GM18858 (cell line): ENCODE measurements at regions not wholly inside any gene's neighbourhood (a gene's known extent, or its start where the extent isn't known, plus 50 kb on each side); places are given as distances from the start of the nearest gene placed in this dataset.

Experiments
- ATAC-seq: cut with Tn5 transposase; IDR thresholded peaks from one replicate; pipeline ENCODE4 v1.9.1; 2021; ENCODE audit not compliant: unreplicated experiment

GRCh38 chr2:66691031-66691965 lies 256.4 kb downstream of the MEIS1 start:
- ATAC-seq, result no peak

- no peak for ATAC-seq
These were observed 257.7 kb downstream of the MEIS1 start for GRCh38 chr2:66692521-66693054.

- no peak for ATAC-seq
These were observed 258.4 kb downstream of the MEIS1 start for GRCh38 chr2:66693076-66693965.

DNA sequence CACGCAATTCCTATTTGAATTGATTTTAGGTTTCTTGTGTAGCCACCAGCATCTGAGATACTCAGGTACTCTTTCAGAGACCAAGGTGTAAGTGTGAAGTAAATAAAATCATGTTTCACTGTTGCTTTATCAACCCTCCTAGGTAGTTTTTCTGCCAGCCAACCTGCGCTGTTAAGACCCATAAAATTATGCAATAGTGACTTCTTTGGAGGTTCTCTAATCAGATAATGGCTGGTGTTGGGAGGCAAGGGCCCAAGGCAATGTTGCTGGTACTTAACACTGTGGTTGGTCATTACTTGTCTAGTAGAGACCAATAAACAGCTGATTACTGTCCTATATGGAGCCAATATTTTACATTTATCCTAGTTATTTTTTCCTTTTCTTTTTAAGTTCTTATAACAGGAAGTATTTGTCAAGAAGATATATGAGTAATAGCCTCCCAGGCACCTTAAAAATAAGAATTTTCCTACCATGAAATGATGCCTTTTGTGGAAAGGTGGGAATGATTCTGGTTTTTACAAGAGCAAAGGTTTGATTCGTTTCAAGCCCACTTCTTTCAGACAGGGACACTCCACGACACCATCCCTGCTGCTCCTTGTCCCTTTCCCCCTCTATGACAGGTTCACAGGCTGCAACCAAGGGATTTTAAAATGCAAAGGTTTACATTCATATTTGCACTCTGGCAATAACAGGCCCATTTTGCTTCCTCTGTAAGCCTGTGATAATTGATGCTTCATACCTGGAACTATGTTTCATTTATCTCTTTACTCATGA lies 259.3 kb downstream of the MEIS1 start:
- no peak for ATAC-seq

DNA sequence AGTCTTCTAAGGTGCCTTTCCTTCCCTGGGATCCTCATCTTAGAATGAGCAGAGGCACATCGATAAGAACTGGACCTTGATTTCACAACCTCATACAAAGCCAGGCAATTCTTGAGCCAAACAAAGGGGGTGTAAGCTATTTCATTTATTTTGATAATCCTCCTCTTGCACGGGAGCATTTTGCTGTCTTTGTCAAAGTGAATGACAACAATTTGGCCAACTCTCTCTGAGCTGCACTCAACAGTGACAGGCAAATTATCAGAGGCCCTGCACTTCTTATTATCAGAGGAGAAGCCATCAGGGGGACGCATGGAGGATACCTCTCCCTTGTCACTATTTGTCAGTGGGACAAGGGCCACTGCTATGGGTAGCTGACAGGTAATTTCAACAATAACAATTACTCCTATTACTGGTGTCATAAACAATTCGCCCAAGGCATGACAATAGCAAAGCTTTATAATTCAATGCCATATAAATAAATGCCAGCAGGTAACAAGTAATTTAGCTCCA lies 260.4 kb downstream of the MEIS1 start:
- ATAC-seq, result no peak

DNA sequence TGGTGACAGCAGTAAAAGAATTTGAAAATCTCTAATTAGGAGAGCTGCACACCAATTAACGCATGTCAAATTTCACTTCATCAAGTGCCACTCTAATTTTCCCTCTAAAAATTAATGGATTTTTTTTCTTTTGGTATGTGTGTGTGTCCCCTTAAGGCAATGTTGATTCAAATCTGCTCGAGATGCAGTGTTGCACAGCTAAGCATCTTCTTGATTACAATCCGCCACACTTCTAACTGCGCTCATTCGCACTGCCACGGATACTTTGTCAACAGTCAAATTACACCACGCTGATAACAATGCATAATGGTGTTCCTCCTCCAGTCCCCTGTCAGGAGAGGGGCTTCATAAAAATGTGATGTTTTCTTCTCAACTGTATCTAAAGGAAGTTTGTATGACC lies 261.4 kb downstream of the MEIS1 start:
- ATAC-seq, result no peak

DNA sequence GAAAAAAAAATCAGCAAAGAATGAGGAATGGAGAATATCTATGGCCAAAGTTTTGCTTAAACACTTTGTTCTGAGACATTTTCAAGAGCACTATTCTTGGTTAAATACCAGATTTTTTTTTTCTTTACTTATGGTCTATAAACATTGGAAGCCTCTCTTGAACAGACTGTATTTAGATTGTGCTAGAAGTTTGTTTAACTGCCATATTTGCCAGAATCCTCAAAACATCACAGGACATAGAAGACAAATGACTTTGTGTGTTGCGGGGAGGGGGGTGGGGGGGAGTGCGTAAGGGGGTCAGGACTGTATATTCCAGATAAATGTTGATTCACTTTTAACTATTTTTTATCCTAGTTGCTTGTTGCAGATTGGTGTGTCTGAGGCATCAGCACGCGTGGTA lies 262.0 kb downstream of the MEIS1 start:
- ATAC-seq, result no peak

- no peak for ATAC-seq
These were observed 262.4 kb downstream of the MEIS1 start for GRCh38 chr2:66697366-66697765.

DNA sequence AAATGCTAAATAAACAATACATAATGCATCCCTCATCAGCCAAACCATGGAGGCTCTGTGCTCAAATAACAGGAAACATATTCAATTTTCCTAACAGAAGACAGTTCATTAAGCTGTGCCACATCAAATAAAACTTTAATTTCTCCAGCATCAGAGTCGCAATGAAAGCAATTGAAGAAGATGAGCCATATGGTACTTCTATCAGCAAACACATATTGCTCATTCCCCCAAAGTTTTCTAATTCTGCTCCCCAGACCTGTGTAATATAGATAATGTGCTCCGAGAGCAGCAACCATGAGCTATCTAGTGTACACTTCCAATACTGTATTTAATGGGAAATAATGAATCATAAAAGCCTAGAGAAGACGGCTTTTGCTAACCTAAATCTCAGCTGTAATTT lies 263.2 kb downstream of the MEIS1 start:
- no peak for ATAC-seq

DNA sequence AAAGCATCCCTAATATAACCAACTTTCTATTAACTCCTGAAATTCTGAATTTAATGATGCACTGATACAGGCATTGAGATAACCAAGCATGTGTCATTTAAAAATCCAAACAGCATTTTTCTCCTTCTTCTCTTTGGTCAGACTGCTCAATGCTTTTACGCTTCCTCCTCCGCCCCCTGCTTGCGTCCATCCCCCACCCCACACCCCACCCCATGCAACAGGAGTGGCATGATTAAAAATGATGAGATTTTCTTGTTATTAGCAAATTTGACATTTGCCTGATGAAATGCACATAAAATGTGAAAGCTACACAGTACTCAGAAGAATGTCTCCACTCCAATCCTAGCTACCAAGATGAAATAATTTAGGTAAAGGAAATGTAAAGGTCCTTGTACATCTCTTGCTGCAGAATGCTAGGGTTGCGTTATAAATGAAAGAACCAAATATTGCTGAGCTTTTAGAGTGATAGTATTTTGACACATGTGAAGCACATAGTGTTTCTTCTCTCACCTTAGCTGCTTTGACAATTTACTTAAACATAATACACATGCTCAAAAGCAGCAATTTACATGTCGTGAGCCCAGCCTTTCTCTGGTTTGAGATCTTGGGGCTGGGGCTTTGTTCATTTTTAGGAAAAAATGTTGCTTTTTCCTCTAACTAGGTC lies 263.8 kb downstream of the MEIS1 start:
- no peak for ATAC-seq

DNA sequence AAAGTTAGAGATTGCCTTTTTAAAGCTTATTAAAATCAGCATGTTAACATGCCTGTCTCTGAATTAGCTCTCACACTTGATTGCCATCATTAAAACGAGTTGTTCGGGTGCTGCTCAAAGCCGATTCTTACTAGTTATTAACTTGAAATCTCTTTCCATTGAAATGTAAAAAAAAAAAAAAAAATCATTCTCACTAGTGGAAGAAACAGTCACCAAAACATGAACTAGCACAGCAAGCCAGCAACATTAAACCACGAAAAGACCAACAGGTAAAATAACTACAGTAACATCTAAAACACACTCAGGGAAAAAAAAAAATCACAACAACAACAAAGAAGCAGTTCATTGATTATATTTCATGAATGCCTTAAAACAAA lies 264.5 kb downstream of the MEIS1 start:
- ATAC-seq, result no peak

GRCh38 chr2:66699793-66700676 lies 265.1 kb downstream of the MEIS1 start:
- no peak for ATAC-seq

- ATAC-seq, result no peak
These were observed 265.7 kb downstream of the MEIS1 start for GRCh38 chr2:66700677-66701066.

DNA sequence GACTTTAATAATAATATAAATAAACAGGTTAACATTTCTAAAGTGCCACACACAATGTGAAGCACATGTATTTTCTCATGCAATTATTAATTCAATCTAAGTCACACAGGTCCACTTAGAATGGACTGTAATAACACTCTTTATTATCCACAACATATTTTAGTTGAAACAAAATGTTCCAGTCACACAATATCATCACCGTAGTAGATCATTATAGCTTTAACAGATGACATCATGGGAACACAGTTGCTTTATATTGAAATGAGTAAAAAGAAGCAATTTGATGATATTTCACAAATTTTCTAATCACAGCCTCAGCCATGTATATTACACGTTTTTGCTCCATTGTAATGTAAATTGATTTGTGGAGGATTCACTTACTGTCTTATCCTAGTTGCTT lies 266.3 kb downstream of the MEIS1 start:
- ATAC-seq, result no peak

GRCh38 chr2:66701656-66702055 lies 266.7 kb downstream of the MEIS1 start:
- no peak for ATAC-seq

GRCh38 chr2:66702301-66702700 lies 267.4 kb downstream of the MEIS1 start:
- ATAC-seq, result no peak

DNA sequence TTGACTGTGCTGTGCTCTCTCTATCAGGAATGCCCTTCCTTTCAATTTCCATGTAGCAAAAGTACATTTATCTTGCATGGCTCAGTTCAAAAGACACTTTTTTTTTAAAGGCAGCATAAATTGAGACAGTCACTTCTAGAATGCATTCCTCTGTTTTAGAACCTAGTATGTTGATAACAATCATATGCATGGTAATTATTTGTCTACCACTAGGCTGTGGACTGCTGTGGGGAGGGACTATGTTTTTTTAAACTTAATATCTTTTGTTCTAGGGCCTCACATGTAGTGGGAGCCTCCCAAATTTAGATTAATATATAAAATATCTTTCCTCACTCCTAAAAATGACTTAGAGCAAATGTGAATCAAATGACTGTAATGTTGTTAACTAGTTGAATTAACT lies 269.9 kb downstream of the MEIS1 start:
- ATAC-seq, result no peak

DNA sequence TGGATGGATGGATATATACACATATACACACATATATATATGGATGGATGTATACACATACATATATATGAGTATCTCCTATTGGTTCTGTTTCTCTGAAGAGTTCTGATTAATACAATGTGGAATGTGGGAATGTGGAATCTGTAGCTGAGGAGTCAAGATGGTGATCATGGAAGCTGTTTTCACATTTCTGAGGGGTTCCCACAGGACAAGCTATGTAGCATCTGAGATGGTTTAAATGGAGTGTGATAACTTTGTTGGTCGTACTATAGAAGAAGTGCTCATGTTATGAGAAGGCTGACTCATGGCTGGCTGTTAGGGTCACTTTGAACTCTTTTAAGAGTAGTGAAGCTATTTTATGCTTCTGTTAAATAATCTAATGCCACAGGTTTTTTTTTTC lies 279.7 kb downstream of the MEIS1 start:
- no peak for ATAC-seq

DNA sequence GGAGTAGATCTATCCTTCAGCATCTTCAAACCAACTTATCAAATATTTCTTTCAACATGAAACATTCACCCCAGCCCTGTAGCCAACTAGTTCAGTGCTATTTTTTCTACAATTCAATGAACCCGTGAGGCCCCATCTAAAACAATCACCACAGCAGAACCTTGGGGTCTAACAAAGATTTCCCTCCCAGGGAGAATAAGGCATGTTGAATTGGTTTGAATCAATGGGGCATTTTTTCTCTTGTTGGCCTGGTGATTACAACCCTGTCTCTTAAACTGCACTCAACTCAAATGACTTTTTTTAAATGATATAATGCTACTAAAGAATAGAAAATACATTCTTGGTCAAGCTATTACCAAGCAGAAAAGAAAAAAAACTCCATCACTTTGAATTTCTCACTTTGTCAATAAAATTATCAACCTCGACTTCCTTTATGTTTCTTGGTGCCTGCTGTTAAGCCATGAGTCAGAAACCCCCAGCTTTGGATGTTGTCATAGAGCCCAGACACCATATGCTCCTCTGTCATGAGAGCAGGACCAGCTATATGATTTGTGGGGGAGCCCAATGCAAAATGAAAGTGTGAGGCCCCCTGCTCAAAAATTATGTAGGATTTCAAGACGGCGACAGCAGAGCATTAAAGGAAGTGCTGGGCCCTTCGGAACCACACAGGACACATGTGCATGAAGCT lies 282.4 kb downstream of the MEIS1 start:
- ATAC-seq, result no peak
